Erythroblast (primary cell): ENCODE measurements at regions not wholly inside any gene's neighbourhood (a gene's known extent, or its start where the extent isn't known, plus 50 kb on each side); places are given as distances from the start of the nearest gene placed in this dataset.

Source experiments
- GATA1 ChIP-seq: IDR thresholded peaks from 2 replicates; pipeline ENCODE4 v1.6.1; 2011; ENCODE audit warnings: low read depth, mild to moderate bottlenecking, control low read depth, low read length, moderate library complexity
- POLR2A ChIP-seq: IDR thresholded peaks from 2 replicates; pipeline ENCODE4 v1.6.1; 2011; ENCODE audit warnings: mild to moderate bottlenecking, low read length

DNA sequence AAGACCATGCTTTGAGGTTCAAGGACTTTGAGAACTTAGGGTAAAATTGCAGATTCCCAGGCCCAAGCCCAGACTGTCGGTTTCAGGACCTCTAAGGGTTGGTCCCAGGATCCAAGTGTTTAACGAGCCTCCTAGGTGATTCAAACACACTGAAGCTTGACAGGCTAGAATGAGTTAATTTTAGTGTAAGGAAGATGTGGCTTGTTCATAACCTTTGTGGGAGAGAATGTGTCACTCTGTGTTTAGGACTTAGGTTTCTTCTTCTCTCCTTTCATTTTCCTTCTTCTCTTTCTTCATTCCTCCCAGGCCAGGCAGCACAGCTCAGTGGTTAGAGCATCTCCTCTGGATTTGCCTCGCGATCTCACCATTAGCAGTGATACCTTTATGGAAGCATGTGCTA is 104.8 kb upstream of the KCNG1 start:
- TF ChIP-seq POLR2A, result no peak
- TF ChIP-seq GATA1, result no peak
